SK-N-SH (cell line): ENCODE measurements at regions not wholly inside any gene's neighbourhood (a gene's known extent, or its start where the extent isn't known, plus 50 kb on each side); places are given as distances from the start of the nearest gene placed in this dataset.

Experiments
- CTCF ChIP-seq: fragments of 200-600 bp; sonication (generic); IDR thresholded peaks from 2 replicates; pipeline ENCODE4 v1.6.1; 2017; ENCODE audit warnings: antibody characterized with exemption, mild to moderate bottlenecking, moderate library complexity
- MAX ChIP-seq: IDR thresholded peaks from 2 replicates; pipeline ENCODE4 v1.4.0; 2012; ENCODE audit warnings: low read depth
- POLR2AphosphoS5 ChIP-seq: IDR thresholded peaks from 2 replicates; pipeline ENCODE4 v1.6.1; 2012; ENCODE audit warnings: low read depth, low read length
- ZBTB33 ChIP-seq: IDR thresholded peaks from 2 replicates; pipeline ENCODE4 v1.4.0; 2012; ENCODE audit warnings: low read depth, borderline replicate concordance

GRCh38 chr6:166722785-166723184, 95.7 kb upstream of the RPS6KA2 start:
- no peak for TF ChIP-seq ZBTB33
- no peak for TF ChIP-seq MAX
- no peak for TF ChIP-seq POLR2AphosphoS5
- no peak for TF ChIP-seq CTCF
